ENCODE measurements at regions not wholly inside any gene's neighbourhood (a gene's known extent, or its start where the extent isn't known, plus 50 kb on each side); places are given as distances from the start of the nearest gene placed in this dataset.
"Not testable (repeated sequence)": the region's sequence is repeated elsewhere in the genome, so short reads cannot be mapped to it uniquely, and the experiment has no call there.

GRCh38 chr17:21508211-21508610 lies 132.1 kb downstream of the KCNJ12 start:
- DNase-seq, result no peak
- no peak overlapping the region for H3K4me3 ChIP-seq
- H3K27me3 ChIP-seq, result no peaks in the 10 kb centered on the region
- no peaks in the 10 kb centered on the region for H3K4me1 ChIP-seq
- no peak overlapping the region for H3K9ac ChIP-seq (ENCODE audit: low read depth in 2 of 2, low read length in 2 of 2)
- intact Hi-C loops (cut with DNase I), result no loop called here
- H3K36me3 ChIP-seq, result no peaks in the 10 kb centered on the region
- H3K27ac ChIP-seq, result no peak overlapping the region
- no peaks in the 10 kb centered on the region for H3K9me3 ChIP-seq
- no peak for TF ChIP-seq CTCF (IDR thresholded peaks at IDR 0.05)

GRCh38 chr17:21509356-21509755 lies 133.2 kb downstream of the KCNJ12 start:
- H3K4me1 ChIP-seq, result not testable (repeated sequence)

GRCh38 chr17:21510686-21511362 lies 134.7 kb downstream of the KCNJ12 start:
- Histone ChIP-seq H3K36me3 (no peaks in the 10 kb centered on the region), H3K4me3 (peak overlapping the region; percentile 41), H3K27ac (no peak overlapping the region), H3K9ac (ENCODE audit: low read depth in 2 of 2, low read length in 2 of 2) (peak overlapping the region in 1 of 2 donors; percentile 58), H3K27me3 (no peaks in the 10 kb centered on the region), H3K9me3 (no peaks in the 10 kb centered on the region), H3K4me1 (no peaks in the 10 kb centered on the region)
- DNase-seq, result no peak
- TF ChIP-seq CTCF (IDR thresholded peaks at IDR 0.05), result no peak
- intact Hi-C loops (cut with DNase I), result loop anchor here (2.0 to 5.0 kb wide), 3 partner anchors 54 to 389 kb away; partner anchors contain the start of gene MAP2K3

More at GRCh38 chr17:21509356-21509755, 133.2 kb downstream of the KCNJ12 start:
- H3K27me3 ChIP-seq; H3K9me3 ChIP-seq; H3K27ac ChIP-seq; H3K4me3 ChIP-seq; intact Hi-C loops (cut with DNase I); DNase-seq; H3K9ac ChIP-seq (ENCODE audit: low read depth in 2 of 2, low read length in 2 of 2); H3K36me3 ChIP-seq: not testable (repeated sequence)

- no peaks in the 10 kb centered on the region for H3K4me1 ChIP-seq
- TF ChIP-seq CTCF (IDR thresholded peaks at IDR 0.05), result peak; percentile 76
- intact Hi-C loops (cut with DNase I), result loop anchor here (2.0 to 5.0 kb wide), 3 partner anchors 55 to 389 kb away; partner anchors contain the start of gene MAP2K3
- peak overlapping the region; percentile 41 for H3K4me3 ChIP-seq
- peak; percentile 79 for DNase-seq
- no peaks in the 10 kb centered on the region for H3K9me3 ChIP-seq
- H3K9ac ChIP-seq (ENCODE audit: low read depth in 2 of 2, low read length in 2 of 2), result peak overlapping the region in 1 of 2 donors; percentile 58
- no peaks in the 10 kb centered on the region for H3K27me3 ChIP-seq
- no peaks in the 10 kb centered on the region for H3K36me3 ChIP-seq
- H3K27ac ChIP-seq, result no peak overlapping the region
These were observed 135.4 kb downstream of the KCNJ12 start for GRCh38 chr17:21511363-21512195.

GRCh38 chr17:21512307-21513011 lies 136.3 kb downstream of the KCNJ12 start:
- Histone ChIP-seq H3K27me3 (no peaks in the 10 kb centered on the region), H3K36me3 (no peaks in the 10 kb centered on the region), H3K27ac (no peak overlapping the region), H3K9ac (ENCODE audit: low read depth in 2 of 2, low read length in 2 of 2) (no peak overlapping the region), H3K4me3 (peak overlapping the region; percentile 8), H3K4me1 (no peaks in the 10 kb centered on the region), H3K9me3 (no peaks in the 10 kb centered on the region)
- TF ChIP-seq CTCF (IDR thresholded peaks at IDR 0.05), result no peak
- DNase-seq, result no peak
- intact Hi-C loops (cut with DNase I), result loop anchor here (5.0 kb wide), 2 partner anchors 230 to 390 kb away; partner anchors contain the start of gene MAP2K3

Data from colonic mucosa (tissue), 4 donors.